Liver (tissue), 3 donors: ENCODE measurements at regions not wholly inside any gene's neighbourhood (a gene's known extent, or its start where the extent isn't known, plus 50 kb on each side); places are given as distances from the start of the nearest gene placed in this dataset.

Source experiments
- RAD21 ChIP-seq, 2 donors: IDR thresholded peaks; 2 replicates each; pipeline ENCODE4 v1.6.1; 2016; ENCODE audit warnings: antibody characterized with exemption in 2 of 2, mild to moderate bottlenecking in 2 of 2
- TF ChIP-seq, protein P1 (sequence below): IDR thresholded peaks from 2 replicates; pipeline ENCODE4 v1.6.1; 2016; ENCODE audit warnings: antibody characterized with exemption
- TF ChIP-seq, protein P2 (sequence below): IDR thresholded peaks from 2 replicates; pipeline ENCODE4 v1.6.1; 2016; ENCODE audit warnings: antibody characterized with exemption
- TF ChIP-seq, protein P3 (sequence below): fragments of 150-350 bp; IDR thresholded peaks from 2 replicates; pipeline ENCODE4 v1.5.1; 2017; ENCODE audit warnings: improper control_type of control experiment, low read depth, low read length; ENCODE audit not compliant: missing input control
- donor health status: healthy.
- donor health status: healthy.

DNA sequence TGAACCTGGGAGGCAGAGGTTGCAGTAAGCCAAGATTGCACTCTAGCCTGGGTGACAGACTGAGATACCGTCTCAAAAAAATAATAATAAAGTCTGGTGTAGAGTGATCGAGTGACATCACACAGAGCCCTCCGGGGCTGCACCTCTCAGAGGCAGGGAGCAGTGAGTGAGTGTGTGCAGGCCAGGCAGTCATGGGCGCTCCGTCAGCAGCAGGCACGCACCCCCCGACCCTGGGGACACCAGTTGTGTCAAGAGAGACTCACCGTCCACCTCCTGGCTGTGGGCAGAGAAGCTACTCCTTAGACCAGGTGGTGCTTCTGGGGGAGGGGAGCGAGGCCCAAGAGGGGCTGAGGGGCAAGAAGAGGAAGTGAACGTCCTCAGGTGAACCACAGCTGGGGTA, 91.8 kb downstream of the SIK1 start:
- TF ChIP-seq, protein P1, sequence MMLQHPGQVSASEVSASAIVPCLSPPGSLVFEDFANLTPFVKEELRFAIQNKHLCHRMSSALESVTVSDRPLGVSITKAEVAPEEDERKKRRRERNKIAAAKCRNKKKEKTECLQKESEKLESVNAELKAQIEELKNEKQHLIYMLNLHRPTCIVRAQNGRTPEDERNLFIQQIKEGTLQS, result no peak
- TF ChIP-seq, protein P2, sequence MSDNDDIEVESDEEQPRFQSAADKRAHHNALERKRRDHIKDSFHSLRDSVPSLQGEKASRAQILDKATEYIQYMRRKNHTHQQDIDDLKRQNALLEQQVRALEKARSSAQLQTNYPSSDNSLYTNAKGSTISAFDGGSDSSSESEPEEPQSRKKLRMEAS, result no peak
- TF ChIP-seq, protein P3, sequence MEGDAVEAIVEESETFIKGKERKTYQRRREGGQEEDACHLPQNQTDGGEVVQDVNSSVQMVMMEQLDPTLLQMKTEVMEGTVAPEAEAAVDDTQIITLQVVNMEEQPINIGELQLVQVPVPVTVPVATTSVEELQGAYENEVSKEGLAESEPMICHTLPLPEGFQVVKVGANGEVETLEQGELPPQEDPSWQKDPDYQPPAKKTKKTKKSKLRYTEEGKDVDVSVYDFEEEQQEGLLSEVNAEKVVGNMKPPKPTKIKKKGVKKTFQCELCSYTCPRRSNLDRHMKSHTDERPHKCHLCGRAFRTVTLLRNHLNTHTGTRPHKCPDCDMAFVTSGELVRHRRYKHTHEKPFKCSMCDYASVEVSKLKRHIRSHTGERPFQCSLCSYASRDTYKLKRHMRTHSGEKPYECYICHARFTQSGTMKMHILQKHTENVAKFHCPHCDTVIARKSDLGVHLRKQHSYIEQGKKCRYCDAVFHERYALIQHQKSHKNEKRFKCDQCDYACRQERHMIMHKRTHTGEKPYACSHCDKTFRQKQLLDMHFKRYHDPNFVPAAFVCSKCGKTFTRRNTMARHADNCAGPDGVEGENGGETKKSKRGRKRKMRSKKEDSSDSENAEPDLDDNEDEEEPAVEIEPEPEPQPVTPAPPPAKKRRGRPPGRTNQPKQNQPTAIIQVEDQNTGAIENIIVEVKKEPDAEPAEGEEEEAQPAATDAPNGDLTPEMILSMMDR, result no peak
- no peak for TF ChIP-seq RAD21 (IDR thresholded peaks at IDR 0.05)
